Lung (tissue), 11 donors: ENCODE measurements at regions not wholly inside any gene's neighbourhood (a gene's known extent, or its start where the extent isn't known, plus 50 kb on each side); places are given as distances from the start of the nearest gene placed in this dataset.

ENCODE experiments used
- ATAC-seq: fragments of 200-7000 bp; cut with Tn5 transposase; one replicate; pipeline ENCODE4 v1.9.1; 2020; ENCODE audit warnings: moderate number of reproducible peaks; ENCODE audit not compliant: insufficient read depth, low FRiP score
- DNase-seq, 3 donors: peaks; one replicate each; pipeline ENCODE4 v3.0.0-alpha.2; 2013 to 2017
- H3K27ac ChIP-seq, 2 donors: one replicate each; pipeline ENCODE4 v1.5.1; 2013; ENCODE audit warnings: mild to moderate bottlenecking in 2 of 2, moderate library complexity in 2 of 2, control low read depth in 1 of 2, inconsistent platforms in 1 of 2, low read depth in 1 of 2, low read length in 1 of 2
- H3K27me3 ChIP-seq, 3 donors: one replicate each; pipeline ENCODE4 v1.5.1; 2013; ENCODE audit warnings: low read length in 2 of 3; ENCODE audit not compliant: control insufficient read depth in 3 of 3, insufficient read depth in 3 of 3
- H3K36me3 ChIP-seq, 4 donors: one replicate each; pipeline ENCODE4 v1.5.1; 2013; ENCODE audit warnings: low read length in 4 of 4, mild to moderate bottlenecking in 1 of 4, moderate library complexity in 1 of 4; ENCODE audit not compliant: control insufficient read depth in 4 of 4, insufficient read depth in 4 of 4
- H3K4me1 ChIP-seq, 5 donors: one replicate each; pipeline ENCODE4 v1.5.1; 2013; ENCODE audit warnings: low read length in 5 of 5, mild to moderate bottlenecking in 2 of 5, moderate library complexity in 1 of 5; ENCODE audit not compliant: control insufficient read depth in 5 of 5, insufficient read depth in 5 of 5
- H3K4me3 ChIP-seq: one replicate; pipeline ENCODE4 v1.5.1; 2013; ENCODE audit warnings: mild to moderate bottlenecking, control low read depth, moderate library complexity
- H3K9ac ChIP-seq, 2 donors: one replicate each; pipeline ENCODE4 v1.5.1; 2013; ENCODE audit warnings: low read length in 2 of 2, control low read depth in 1 of 2; ENCODE audit not compliant: insufficient read depth in 1 of 2
- H3K9me3 ChIP-seq, 4 donors: one replicate each; pipeline ENCODE4 v1.5.1; 2013; ENCODE audit warnings: low read length in 3 of 4, mild to moderate bottlenecking in 1 of 4, moderate library complexity in 1 of 4; ENCODE audit not compliant: control insufficient read depth in 4 of 4, insufficient read depth in 3 of 4
- WGBS, 2 donors: extraction: QIAGEN DNeasy Blood & Tissue Kit; methylation state at CpG; one replicate each; pipeline ENCODE4 v1.1.7; 2013; 5-methylcytosine and 5-hydroxymethylcytosine counted together
- TF ChIP-seq, protein P1 (sequence below): IDR thresholded peaks from 2 replicates; pipeline ENCODE4 v1.5.1; 2012; ENCODE audit warnings: mild to moderate bottlenecking; ENCODE audit errors: control extremely low read depth, extremely low read depth
- donor health status: control.
- donor health status: control.
- donor health status: Bipolar disorder and iron deficiency.
- donor health status: healthy.
- donor health status: DM: yes; HTN: yes; CAD: no.

DNA sequence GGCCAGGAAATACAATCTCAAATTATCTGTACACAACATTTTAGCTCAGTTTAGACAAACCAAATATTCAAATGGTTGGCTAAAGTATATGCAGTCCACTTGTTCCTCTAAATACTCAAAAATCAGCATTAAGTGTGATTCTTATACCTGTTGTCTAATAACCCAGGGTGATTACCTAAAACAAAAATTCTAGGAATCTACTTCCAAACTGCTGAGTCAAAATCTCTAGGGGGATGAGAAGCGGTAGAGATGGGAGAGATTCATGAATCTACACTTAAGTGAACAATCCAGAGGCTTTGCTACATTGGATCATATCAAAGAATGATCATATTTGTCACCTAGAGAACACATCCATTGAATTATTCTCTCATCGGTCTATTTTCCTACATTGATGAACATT lies 420.9 kb upstream of the PKDCC start:
- no peaks in the 10 kb centered on the region for H3K36me3 ChIP-seq

GRCh38 chr2:41634686-41635085 lies 413.1 kb upstream of the PKDCC start:
- peaks cover 0 to 2% (median 0%) of the 10 kb centered on the region in 4 donors for H3K9me3 ChIP-seq
- 76 to 84% methylated on average over 2 of the region's 2 CpGs for WGBS, 2 donors
- no peak for ATAC-seq

More for the DNA sequence above, 420.9 kb upstream of the PKDCC start:
- DNase-seq (no peak), ATAC-seq (no peak)
- Histone ChIP-seq H3K27me3 (no peaks in the 10 kb centered on the region), H3K4me1 (peaks cover 0 to 3% (median 0%) of the 10 kb centered on the region in 5 donors), H3K9ac (no peak overlapping the region), H3K4me3 (no peak overlapping the region), H3K27ac (no peak overlapping the region), H3K9me3 (no peaks in the 10 kb centered on the region)
- WGBS, 2 donors = 86 to 89% methylated on average over 2 of the region's 2 CpGs
- TF ChIP-seq, protein P1, sequence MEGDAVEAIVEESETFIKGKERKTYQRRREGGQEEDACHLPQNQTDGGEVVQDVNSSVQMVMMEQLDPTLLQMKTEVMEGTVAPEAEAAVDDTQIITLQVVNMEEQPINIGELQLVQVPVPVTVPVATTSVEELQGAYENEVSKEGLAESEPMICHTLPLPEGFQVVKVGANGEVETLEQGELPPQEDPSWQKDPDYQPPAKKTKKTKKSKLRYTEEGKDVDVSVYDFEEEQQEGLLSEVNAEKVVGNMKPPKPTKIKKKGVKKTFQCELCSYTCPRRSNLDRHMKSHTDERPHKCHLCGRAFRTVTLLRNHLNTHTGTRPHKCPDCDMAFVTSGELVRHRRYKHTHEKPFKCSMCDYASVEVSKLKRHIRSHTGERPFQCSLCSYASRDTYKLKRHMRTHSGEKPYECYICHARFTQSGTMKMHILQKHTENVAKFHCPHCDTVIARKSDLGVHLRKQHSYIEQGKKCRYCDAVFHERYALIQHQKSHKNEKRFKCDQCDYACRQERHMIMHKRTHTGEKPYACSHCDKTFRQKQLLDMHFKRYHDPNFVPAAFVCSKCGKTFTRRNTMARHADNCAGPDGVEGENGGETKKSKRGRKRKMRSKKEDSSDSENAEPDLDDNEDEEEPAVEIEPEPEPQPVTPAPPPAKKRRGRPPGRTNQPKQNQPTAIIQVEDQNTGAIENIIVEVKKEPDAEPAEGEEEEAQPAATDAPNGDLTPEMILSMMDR = no peak

GRCh38 chr2:41644936-41645335 lies 402.9 kb upstream of the PKDCC start:
- DNase-seq (no peak), ATAC-seq (no peak)
- no peak overlapping the region for H3K9ac ChIP-seq
- peaks cover 0 to 2% (median 0%) of the 10 kb centered on the region in 4 donors for H3K9me3 ChIP-seq
- no peaks in the 10 kb centered on the region for H3K36me3 ChIP-seq
- H3K4me1 ChIP-seq = no peaks in the 10 kb centered on the region
- H3K4me3 ChIP-seq = no peak overlapping the region
- no peak overlapping the region for H3K27ac ChIP-seq
- WGBS, 2 donors = 35 to 41% methylated on average over 2 of the region's 2 CpGs
- no peaks in the 10 kb centered on the region for H3K27me3 ChIP-seq
- TF ChIP-seq, protein P1 = no peak

More at GRCh38 chr2:41634686-41635085, 413.1 kb upstream of the PKDCC start:
- Histone ChIP-seq H3K4me3 (no peak overlapping the region), H3K36me3 (no peaks in the 10 kb centered on the region), H3K27me3 (no peaks in the 10 kb centered on the region), H3K4me1 (no peaks in the 10 kb centered on the region), H3K27ac (no peak overlapping the region), H3K9ac (no peak overlapping the region)
- DNase-seq = no peak
- TF ChIP-seq, protein P1 = no peak

GRCh38 chr2:41647468-41648050 lies 400.3 kb upstream of the PKDCC start:
- ATAC-seq (no peak), DNase-seq (no peak)
- no peak overlapping the region for H3K9ac ChIP-seq
- H3K27ac ChIP-seq = no peak overlapping the region
- no peak overlapping the region for H3K4me3 ChIP-seq
- H3K9me3 ChIP-seq = no peaks in the 10 kb centered on the region
- no peaks in the 10 kb centered on the region for H3K36me3 ChIP-seq
- no peaks in the 10 kb centered on the region for H3K4me1 ChIP-seq
- no peaks in the 10 kb centered on the region for H3K27me3 ChIP-seq
- TF ChIP-seq, protein P1 = no peak
- 85 to 86% methylated on average over 1 of the region's 1 CpG for WGBS, 2 donors
